ENCODE measurements at regions not wholly inside any gene's neighbourhood (a gene's known extent, or its start where the extent isn't known, plus 50 kb on each side); places are given as distances from the start of the nearest gene placed in this dataset.

GRCh38 chr11:115930291-115930690, 426.1 kb upstream of the CADM1 start:
- WGBS: 66% methylated on average over 2 of the region's 2 CpGs
- no peak for TF ChIP-seq SP1 (IDR thresholded peaks at IDR 0.05)
- no peaks in the 10 kb centered on the region for H3K36me3 ChIP-seq (ENCODE audit: control insufficient read depth in 4 of 4, insufficient read depth in 3 of 4, low read depth in 1 of 4, low read length in 3 of 4)

GRCh38 chr11:115929618-115930129, 425.5 kb upstream of the CADM1 start:
- DNase-seq (ENCODE audit: low spot score): no peak
- Histone ChIP-seq H3K9ac (ENCODE audit: low read depth in 1 of 2, low read length in 2 of 2) (no peak overlapping the region), H3K9me3 (ENCODE audit: control insufficient read depth in 4 of 4, low read length in 3 of 4) (no peaks in the 10 kb centered on the region), H3K27ac (ENCODE audit: low read depth in 1 of 2, low read length in 2 of 2) (no peak overlapping the region), H3K4me3 (ENCODE audit: low read depth in 1 of 3, low read length in 3 of 3) (no peak overlapping the region), H3K27me3 (ENCODE audit: control insufficient read depth in 4 of 4, insufficient read depth in 4 of 4, low read length in 3 of 4) (no peaks in the 10 kb centered on the region), H3K4me1 (ENCODE audit: control insufficient read depth in 4 of 4, insufficient read depth in 4 of 4, low read length in 3 of 4) (no peaks in the 10 kb centered on the region), H3K36me3 (ENCODE audit: control insufficient read depth in 4 of 4, insufficient read depth in 3 of 4, low read depth in 1 of 4, low read length in 3 of 4) (no peaks in the 10 kb centered on the region)
- TF ChIP-seq REST (IDR thresholded peaks at IDR 0.05) (no peak), NR2F2 (IDR thresholded peaks at IDR 0.05) (no peak), ATF3 (IDR thresholded peaks at IDR 0.05) (no peak), JUND (IDR thresholded peaks at IDR 0.05) (no peak), FOXA1 (IDR thresholded peaks at IDR 0.05) (no peak)
- WGBS: 73% methylated on average over 6 of the region's 6 CpGs

More at GRCh38 chr11:115930291-115930690, 426.1 kb upstream of the CADM1 start:
- no peak overlapping the region for H3K4me3 ChIP-seq (ENCODE audit: low read depth in 1 of 3, low read length in 3 of 3)
- DNase-seq (ENCODE audit: low spot score): no peak
- H3K4me1 ChIP-seq (ENCODE audit: control insufficient read depth in 4 of 4, insufficient read depth in 4 of 4, low read length in 3 of 4): no peaks in the 10 kb centered on the region
- H3K27me3 ChIP-seq (ENCODE audit: control insufficient read depth in 4 of 4, insufficient read depth in 4 of 4, low read length in 3 of 4): no peaks in the 10 kb centered on the region
- no peak overlapping the region for H3K27ac ChIP-seq (ENCODE audit: low read depth in 1 of 2, low read length in 2 of 2)
- no peaks in the 10 kb centered on the region for H3K9me3 ChIP-seq (ENCODE audit: control insufficient read depth in 4 of 4, low read length in 3 of 4)
- H3K9ac ChIP-seq (ENCODE audit: low read depth in 1 of 2, low read length in 2 of 2): no peak overlapping the region

- 79% methylated on average over 2 of the region's 2 CpGs for WGBS
- DNase-seq (ENCODE audit: low spot score): no peak
Observed at GRCh38 chr11:115928811-115929210, 424.6 kb upstream of the CADM1 start.

More at GRCh38 chr11:115928811-115929210, 424.6 kb upstream of the CADM1 start:
- Histone ChIP-seq H3K27me3 (ENCODE audit: control insufficient read depth in 4 of 4, insufficient read depth in 4 of 4, low read length in 3 of 4) (no peaks in the 10 kb centered on the region), H3K27ac (ENCODE audit: low read depth in 1 of 2, low read length in 2 of 2) (no peak overlapping the region), H3K9ac (ENCODE audit: low read depth in 1 of 2, low read length in 2 of 2) (no peak overlapping the region), H3K4me3 (ENCODE audit: low read depth in 1 of 3, low read length in 3 of 3) (no peak overlapping the region), H3K4me1 (ENCODE audit: control insufficient read depth in 4 of 4, insufficient read depth in 4 of 4, low read length in 3 of 4) (no peaks in the 10 kb centered on the region), H3K36me3 (ENCODE audit: control insufficient read depth in 4 of 4, insufficient read depth in 3 of 4, low read depth in 1 of 4, low read length in 3 of 4) (no peaks in the 10 kb centered on the region), H3K9me3 (ENCODE audit: control insufficient read depth in 4 of 4, low read length in 3 of 4) (no peaks in the 10 kb centered on the region)
- no peak for TF ChIP-seq JUND (IDR thresholded peaks at IDR 0.05)
- no peak for TF ChIP-seq FOXA2 (IDR thresholded peaks at IDR 0.05)
- no peak for TF ChIP-seq REST (IDR thresholded peaks at IDR 0.05)
- TF ChIP-seq EGR1 (IDR thresholded peaks at IDR 0.05; ENCODE audit: low read depth in 2 of 2): no peak
- TF ChIP-seq ATF3 (IDR thresholded peaks at IDR 0.05): no peak
- no peak for TF ChIP-seq CTCF (IDR thresholded peaks at IDR 0.05; ENCODE audit: low read depth, low read length, missing input control)
- TF ChIP-seq GABPA (IDR thresholded peaks at IDR 0.05 in 1 of 2, conservative IDR thresholded peaks at IDR 0.05 in 1 of 2): no peak
- no peak for TF ChIP-seq MAX (IDR thresholded peaks at IDR 0.05)
- TF ChIP-seq RAD21 (IDR thresholded peaks at IDR 0.05): no peak
